ENCODE measurements at regions not wholly inside any gene's neighbourhood (a gene's known extent, or its start where the extent isn't known, plus 50 kb on each side); places are given as distances from the start of the nearest gene placed in this dataset.

GRCh38 chr11:45365961-45366618 lies 79.9 kb upstream of the SYT13 start:
- TF ChIP-seq SMC3 (IDR thresholded peaks at IDR 0.05; ENCODE audit: low read depth, low read length) (no peak), RCOR1 (IDR thresholded peaks at IDR 0.05; ENCODE audit: insufficient replicate concordance, low read length) (no peak), CTCF (conservative IDR thresholded peaks at IDR 0.05; ENCODE audit: low read depth, low read length) (no peak), RAD21 (IDR thresholded peaks at IDR 0.05; ENCODE audit: low read length) (no peak), USF2 (IDR thresholded peaks at IDR 0.05; ENCODE audit: low read depth, low read length) (no peak)

Data from IMR-90 (cell line).